ENCODE measurements at regions not wholly inside any gene's neighbourhood (a gene's known extent, or its start where the extent isn't known, plus 50 kb on each side); places are given as distances from the start of the nearest gene placed in this dataset.
"Not testable (repeated sequence)": the region's sequence is repeated elsewhere in the genome, so short reads cannot be mapped to it uniquely, and the experiment has no call there.

DNA sequence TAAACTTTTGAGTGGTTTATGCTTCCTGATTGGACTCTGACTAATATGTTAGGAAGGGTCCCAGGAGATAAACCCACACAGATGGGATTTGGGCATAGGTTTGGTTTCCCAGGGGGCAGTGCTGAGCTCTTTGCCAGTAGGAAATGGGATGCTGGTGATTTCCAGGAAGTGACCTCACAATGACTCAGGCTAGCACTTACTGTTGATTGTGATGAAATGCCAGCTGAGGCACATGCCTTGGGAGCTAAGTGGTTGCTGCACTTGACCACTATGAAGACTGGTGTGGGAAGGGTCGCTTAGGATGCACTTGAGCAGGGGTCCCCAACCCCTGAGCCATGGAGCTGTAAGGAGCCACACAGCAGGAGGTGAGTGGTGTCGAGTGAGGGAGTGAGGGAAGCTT, 55.5 kb upstream of the METTL14 start:
- peak; percentile 50 to 83 for DNase-seq (ENCODE audit: low read depth in 2 of 2)
- H3K4me3 ChIP-seq (replicated peaks in 1 of 2; ENCODE audit: low read depth in 2 of 2, low read length in 2 of 2) = not testable (repeated sequence)
- TF ChIP-seq, protein P1, sequence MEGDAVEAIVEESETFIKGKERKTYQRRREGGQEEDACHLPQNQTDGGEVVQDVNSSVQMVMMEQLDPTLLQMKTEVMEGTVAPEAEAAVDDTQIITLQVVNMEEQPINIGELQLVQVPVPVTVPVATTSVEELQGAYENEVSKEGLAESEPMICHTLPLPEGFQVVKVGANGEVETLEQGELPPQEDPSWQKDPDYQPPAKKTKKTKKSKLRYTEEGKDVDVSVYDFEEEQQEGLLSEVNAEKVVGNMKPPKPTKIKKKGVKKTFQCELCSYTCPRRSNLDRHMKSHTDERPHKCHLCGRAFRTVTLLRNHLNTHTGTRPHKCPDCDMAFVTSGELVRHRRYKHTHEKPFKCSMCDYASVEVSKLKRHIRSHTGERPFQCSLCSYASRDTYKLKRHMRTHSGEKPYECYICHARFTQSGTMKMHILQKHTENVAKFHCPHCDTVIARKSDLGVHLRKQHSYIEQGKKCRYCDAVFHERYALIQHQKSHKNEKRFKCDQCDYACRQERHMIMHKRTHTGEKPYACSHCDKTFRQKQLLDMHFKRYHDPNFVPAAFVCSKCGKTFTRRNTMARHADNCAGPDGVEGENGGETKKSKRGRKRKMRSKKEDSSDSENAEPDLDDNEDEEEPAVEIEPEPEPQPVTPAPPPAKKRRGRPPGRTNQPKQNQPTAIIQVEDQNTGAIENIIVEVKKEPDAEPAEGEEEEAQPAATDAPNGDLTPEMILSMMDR (IDR thresholded peaks at IDR 0.05; ENCODE audit: low read depth, low read length) = peak; percentile 16

DNA sequence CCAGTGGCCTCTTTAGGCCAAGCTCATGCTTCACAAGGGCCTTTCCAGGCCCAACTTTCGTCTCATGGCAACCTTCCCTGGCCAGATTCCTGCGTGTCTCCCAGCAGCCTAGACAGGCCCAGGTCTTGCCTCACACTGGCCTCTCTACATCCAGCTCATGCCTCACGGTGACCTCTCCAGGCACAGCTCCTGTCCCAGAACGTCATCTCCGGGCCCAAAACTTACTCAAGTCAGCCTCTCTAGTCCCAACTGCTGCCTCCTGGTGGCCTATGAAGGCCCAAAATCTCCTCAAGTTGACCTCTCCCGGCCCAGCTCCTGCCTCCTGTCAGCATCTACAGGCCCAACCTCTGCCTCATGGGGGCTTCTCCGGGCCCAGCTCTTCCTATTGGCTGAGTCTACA, 54.3 kb upstream of the METTL14 start:
- not testable (repeated sequence) for H3K4me3 ChIP-seq (replicated peaks in 1 of 2; ENCODE audit: low read depth in 2 of 2, low read length in 2 of 2); DNase-seq (ENCODE audit: low read depth in 2 of 2)

GRCh38 chr4:118631321-118632050, 53.7 kb upstream of the METTL14 start:
- DNase-seq (ENCODE audit: low read depth in 2 of 2) = not testable (repeated sequence)

DNA sequence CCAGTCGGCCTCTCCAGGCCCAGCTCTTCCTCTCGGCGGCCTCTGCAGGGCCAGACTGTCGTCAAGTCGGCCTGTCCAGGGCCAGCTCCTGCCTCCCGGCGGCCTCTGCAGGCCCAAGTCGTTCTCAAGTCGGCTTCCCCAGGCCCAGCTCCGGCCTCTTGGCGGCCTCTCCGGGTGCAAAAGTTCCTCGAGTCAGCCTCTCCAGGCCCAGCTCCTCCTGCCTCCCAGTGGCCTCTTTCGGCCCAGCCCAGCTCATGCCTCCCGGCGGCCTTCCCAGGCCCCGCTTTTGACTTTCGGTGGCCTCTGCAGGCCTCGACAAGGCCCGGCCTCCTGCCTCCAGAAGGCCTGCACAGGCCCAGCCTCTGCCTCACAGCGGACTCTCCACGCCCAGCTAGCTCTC, 51.7 kb upstream of the METTL14 start:
- not testable (repeated sequence) for DNase-seq (ENCODE audit: low read depth in 2 of 2); H3K4me3 ChIP-seq (replicated peaks in 1 of 2; ENCODE audit: low read depth in 2 of 2, low read length in 2 of 2)

More at GRCh38 chr4:118631321-118632050, 53.7 kb upstream of the METTL14 start:
- H3K4me3 ChIP-seq (replicated peaks in 1 of 2; ENCODE audit: low read depth in 2 of 2, low read length in 2 of 2) = not testable (repeated sequence)

- not testable (repeated sequence) for DNase-seq (ENCODE audit: low read depth in 2 of 2); H3K4me3 ChIP-seq (replicated peaks in 1 of 2; ENCODE audit: low read depth in 2 of 2, low read length in 2 of 2)
These were observed 50.9 kb upstream of the METTL14 start for GRCh38 chr4:118634126-118634875.
